IMR-90 (cell line): ENCODE measurements at regions not wholly inside any gene's neighbourhood (a gene's known extent, or its start where the extent isn't known, plus 50 kb on each side); places are given as distances from the start of the nearest gene placed in this dataset.

Experiments
- ATAC-seq: fragments of 200-7000 bp; cut with Tn5 transposase; 2 replicates; pipeline ENCODE4 v1.9.1; 2020; ENCODE audit warnings: low read depth, mild to moderate bottlenecking, moderate library complexity
- BruUV-seq: library from RNA; stranded (reverse); fragments of 400-500 nt; replicated peaks from 2 replicates; lab custom pipeline; 2021; lab: Mats Ljungman, UMichigan
- CTCF ChIA-PET: fragments of 300-600 bp; formaldehyde crosslinking; extraction: SDS; loops from one replicate; lab custom pipeline; 2021; ENCODE audit warnings: antibody characterized with exemption; lab: Yijun Ruan, JAX
- POLR2A ChIA-PET: fragments of 300-600 bp; sonication (Branson Sonifier 250); formaldehyde crosslinking; loops from one replicate; lab custom pipeline; 2022; ENCODE audit warnings: antibody characterized with exemption; ENCODE audit not compliant: unreplicated experiment; lab: Charles Lee
- DNase-seq: peaks from one replicate; pipeline ENCODE4 v3.0.0; 2013
- H2AFZ ChIP-seq: replicated peaks from 2 replicates; pipeline ENCODE3; 2013; ENCODE audit warnings: low read length, mild to moderate bottlenecking; ENCODE audit not compliant: poor library complexity
- H2AK5ac ChIP-seq: 2 replicates; pipeline ENCODE4 v1.6.1; 2013; ENCODE audit warnings: low read depth, low read length, inconsistent platforms
- H2AK9ac ChIP-seq: replicated peaks from 2 replicates; pipeline ENCODE3; 2013; ENCODE audit warnings: mild to moderate bottlenecking, low read depth, low read length, moderate library complexity; ENCODE audit not compliant: poor library complexity
- H2BK120ac ChIP-seq: 2 replicates; pipeline ENCODE4 v1.6.1; 2013; ENCODE audit warnings: low read depth, low read length, inconsistent platforms
- H2BK15ac ChIP-seq: 3 replicates; pipeline ENCODE4 v1.6.1; 2013; ENCODE audit warnings: low read depth, low read length, inconsistent platforms
- H2BK20ac ChIP-seq: 2 replicates; pipeline ENCODE4 v1.6.1; 2013; ENCODE audit warnings: low read depth, mild to moderate bottlenecking, inconsistent platforms, low read length, moderate library complexity
- H2BK5ac ChIP-seq: 2 replicates; pipeline ENCODE4 v1.6.1; 2013; ENCODE audit warnings: mild to moderate bottlenecking, low read depth, low read length, inconsistent platforms; ENCODE audit not compliant: poor library complexity, severe bottlenecking
- H3K14ac ChIP-seq: replicated peaks from 2 replicates; pipeline ENCODE4 v1.6.1; 2013; ENCODE audit warnings: low read depth, low read length, inconsistent platforms
- H3K18ac ChIP-seq: 2 replicates; pipeline ENCODE4 v1.6.1; 2013; ENCODE audit warnings: low read depth, low read length, control low read depth
- H3K23ac ChIP-seq: 2 replicates; pipeline ENCODE4 v1.6.1; 2013; ENCODE audit warnings: low read depth, low read length, inconsistent platforms
- H3K27ac ChIP-seq: 2 replicates; pipeline ENCODE4 v1.5.1; 2013; ENCODE audit warnings: mild to moderate bottlenecking, control low read depth, low read length; ENCODE audit not compliant: insufficient read depth
- H3K27me3 ChIP-seq: 2 replicates; pipeline ENCODE4 v1.6.1; 2013; ENCODE audit warnings: low read length; ENCODE audit not compliant: control insufficient read depth, insufficient read depth
- H3K36me3 ChIP-seq: 2 replicates; pipeline ENCODE4 v1.6.1; 2013; ENCODE audit warnings: low read length, mixed read lengths; ENCODE audit not compliant: control insufficient read depth, insufficient read depth
- H3K4ac ChIP-seq: 2 replicates; pipeline ENCODE4 v1.6.1; 2013; ENCODE audit warnings: low read depth, low read length, inconsistent platforms
- H3K4me1 ChIP-seq: 2 replicates; pipeline ENCODE4 v1.6.1; 2013; ENCODE audit warnings: low read length, mixed read lengths; ENCODE audit not compliant: control insufficient read depth, insufficient read depth
- H3K4me2 ChIP-seq: 2 replicates; pipeline ENCODE4 v1.6.1; 2013; ENCODE audit warnings: low read depth, mild to moderate bottlenecking, control low read depth, low read length, moderate library complexity
- H3K4me3 ChIP-seq: 2 replicates; pipeline ENCODE4 v1.5.1; 2013; ENCODE audit warnings: low read depth, mild to moderate bottlenecking, control low read depth, low read length, moderate library complexity; ENCODE audit not compliant: insufficient read depth
- H3K56ac ChIP-seq: 2 replicates; pipeline ENCODE4 v1.6.1; 2013; ENCODE audit warnings: low read length, inconsistent platforms; ENCODE audit not compliant: insufficient read depth; ENCODE audit errors: extremely low read depth
- H3K79me1 ChIP-seq, 2 experiments: 2 replicates each; pipeline ENCODE4 v1.6.1; 2013; ENCODE audit warnings: low read length in 2 of 2, inconsistent platforms in 1 of 2, low read depth in 1 of 2
- H3K9ac ChIP-seq: 2 replicates; pipeline ENCODE4 v1.6.1; 2013; ENCODE audit warnings: low read depth, low read length, control low read depth
- H3K9me1 ChIP-seq: 2 replicates; pipeline ENCODE4 v1.6.1; 2013; ENCODE audit warnings: low read length, inconsistent platforms; ENCODE audit not compliant: insufficient read depth
- H3K9me3 ChIP-seq: 2 replicates; pipeline ENCODE4 v1.6.1; 2013; ENCODE audit warnings: low read length; ENCODE audit not compliant: control insufficient read depth, insufficient read depth
- H4K20me1 ChIP-seq: 2 replicates; pipeline ENCODE4 v1.6.1; 2013; ENCODE audit warnings: low read length, inconsistent platforms; ENCODE audit not compliant: insufficient read depth
- H4K5ac ChIP-seq: 2 replicates; pipeline ENCODE4 v1.6.1; 2013; ENCODE audit warnings: mild to moderate bottlenecking, low read depth, low read length, control low read depth
- H4K8ac ChIP-seq, 2 experiments: 2 replicates each; pipeline ENCODE4 v1.6.1; 2013; ENCODE audit warnings: low read depth in 2 of 2, low read length in 2 of 2, control low read depth in 1 of 2, inconsistent platforms in 1 of 2
- H4K91ac ChIP-seq: 2 replicates; pipeline ENCODE4 v1.6.1; 2013; ENCODE audit warnings: low read depth, low read length, inconsistent platforms; ENCODE audit not compliant: insufficient read depth
- BHLHE40 ChIP-seq: fragments of 150-350 bp; IDR thresholded peaks from 2 replicates; pipeline ENCODE4 v1.6.1; 2016; ENCODE audit warnings: mild to moderate bottlenecking, low read depth, low read length
- CHD1 ChIP-seq: IDR thresholded peaks from 2 replicates; pipeline ENCODE4 v1.6.1; 2012; ENCODE audit warnings: low read depth, low read length, improper control_type of control experiment
- FOS ChIP-seq: fragments of 150-350 bp; IDR thresholded peaks from 2 replicates; pipeline ENCODE4 v1.6.1; 2016; ENCODE audit warnings: low read depth, low read length
- MAFK ChIP-seq: IDR thresholded peaks from 2 replicates; pipeline ENCODE4 v1.6.1; 2012; ENCODE audit warnings: low read depth, low read length, improper control_type of control experiment
- MXI1 ChIP-seq: IDR thresholded peaks from 2 replicates; pipeline ENCODE4 v1.6.1; 2012; ENCODE audit warnings: low read depth, mild to moderate bottlenecking, low read length, moderate library complexity, borderline replicate concordance
- NFE2L2 ChIP-seq: fragments of 150-350 bp; IDR thresholded peaks from 2 replicates; pipeline ENCODE4 v1.6.1; 2016; ENCODE audit warnings: low read depth, mild to moderate bottlenecking, low read length
- POLR2A ChIP-seq: IDR thresholded peaks from 2 replicates; pipeline ENCODE4 v1.6.1; 2012; ENCODE audit warnings: mild to moderate bottlenecking, low read depth, low read length
- RAD21 ChIP-seq: IDR thresholded peaks from 2 replicates; pipeline ENCODE4 v1.6.1; 2012; ENCODE audit warnings: low read length, improper control_type of control experiment
- RCOR1 ChIP-seq: IDR thresholded peaks from 2 replicates; pipeline ENCODE4 v1.6.1; 2012; ENCODE audit warnings: mild to moderate bottlenecking, low read length, improper control_type of control experiment; ENCODE audit not compliant: insufficient replicate concordance
- RFX5 ChIP-seq: IDR thresholded peaks from 2 replicates; pipeline ENCODE4 v1.8.0; 2012; ENCODE audit warnings: low read depth, mild to moderate bottlenecking, low read length, moderate library complexity
- WGBS, 2 experiments: methylation state at CpG; one replicate each; pipeline versions ENCODE4 v1.1.5 to v1.1.7; 2013; ENCODE audit warnings: missing lambda C conversion rate in 2 of 2; ENCODE audit not compliant: insufficient read length in 1 of 2; ENCODE audit errors: extremely low coverage in 2 of 2; 5-methylcytosine and 5-hydroxymethylcytosine counted together
- dilution Hi-C: fragments of 300-500 bp; cut with HindIII; formaldehyde crosslinking; loops from one replicate; pipeline ENCODE4 v1.14.3; 2018; ENCODE audit warnings: low sequenced_read_pairs; ENCODE audit not compliant: unreplicated experiment
- in situ Hi-C: fragments of 300-500 bp; cut with MboI; formaldehyde crosslinking; loops from 3 replicates; pipeline ENCODE4 v1.14.3; 2019; ENCODE audit warnings: low sequenced_read_pairs, inconsistent platforms, mixed read lengths
- intact Hi-C: fragments of 100-400 bp; cut with micrococcal nuclease; formaldehyde crosslinking; loops from 2 replicates; pipeline ENCODE4 v1.10.0; 2022
- TF ChIP-seq, protein P1 (sequence below): fragments of 150-350 bp; IDR thresholded peaks from 2 replicates; pipeline ENCODE4 v1.6.1; 2017; ENCODE audit warnings: mild to moderate bottlenecking, antibody characterized with exemption, low read length, low read depth
- TF ChIP-seq, protein P2 (sequence below): fragments of 150-350 bp; IDR thresholded peaks from 2 replicates; pipeline ENCODE4 v1.6.1; 2016; ENCODE audit warnings: low read depth, mild to moderate bottlenecking, low read length, moderate library complexity, borderline replicate concordance
- TF ChIP-seq, protein P3 (sequence below): conservative IDR thresholded peaks from 2 replicates; pipeline ENCODE4 v1.5.1; 2012; ENCODE audit warnings: mild to moderate bottlenecking, low read depth, low read length, improper control_type of control experiment

DNA sequence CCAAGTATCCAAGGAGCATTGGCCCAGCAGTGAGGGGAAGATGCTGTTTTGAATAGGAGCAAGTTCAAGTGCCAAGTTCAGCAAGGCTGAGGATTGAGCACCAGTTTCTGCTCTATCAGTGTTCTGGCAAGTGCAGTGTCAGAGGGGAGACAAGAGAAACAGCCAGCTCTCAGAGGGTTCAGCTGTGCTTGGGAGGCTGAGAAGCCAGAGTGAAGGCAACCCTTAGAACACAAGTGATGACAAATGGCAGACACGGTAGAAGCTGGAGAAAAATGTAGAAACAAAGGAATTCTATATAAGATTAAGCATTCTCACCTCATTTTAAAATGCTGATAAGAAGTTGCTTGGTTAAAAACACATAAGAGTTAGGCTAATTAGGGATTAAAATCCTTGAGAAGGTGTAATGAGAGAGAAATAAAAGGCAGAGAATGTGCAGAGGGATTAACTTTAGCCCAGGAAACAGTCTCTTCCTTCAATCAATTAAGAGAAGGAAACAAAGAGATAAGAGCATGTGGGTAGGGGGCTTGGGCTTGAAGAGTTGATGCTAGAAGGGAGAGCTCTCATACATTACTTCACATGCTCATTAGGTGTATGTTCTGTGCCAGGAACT lies 475.4 kb downstream of the AJAP1 start:
- Histone ChIP-seq H2AK9ac (no peak overlapping the region), H4K8ac (no peak overlapping the region), H2BK120ac (no peak overlapping the region), H2BK15ac (no peak overlapping the region), H3K4ac (no peak overlapping the region), H3K23ac (no peak overlapping the region), H3K4me2 (no peak overlapping the region), H3K9me1 (no peaks in the 10 kb centered on the region), H4K20me1 (no peaks in the 10 kb centered on the region), H3K79me1 (no peaks in the 10 kb centered on the region), H3K9ac (no peak overlapping the region), H3K9me3 (peaks cover 19% of the 10 kb centered on the region), H3K14ac (no peak overlapping the region), H3K4me3 (no peak overlapping the region), H2BK20ac (no peak overlapping the region), H3K56ac (no peak overlapping the region), H2AK5ac (no peak overlapping the region), H3K36me3 (no peaks in the 10 kb centered on the region), H3K27ac (no peak overlapping the region), H2AFZ (no peak overlapping the region), H3K4me1 (no peaks in the 10 kb centered on the region), H4K5ac (no peak overlapping the region), H3K27me3 (no peaks in the 10 kb centered on the region), H2BK5ac (no peak overlapping the region), H4K91ac (no peak overlapping the region), H3K18ac (no peak overlapping the region)
- dilution Hi-C loops = no loop called here
- no CpG with 5 or more reads among the region's 1 CpG for WGBS, 2 experiments
- no TSS peak for BruUV-seq
- ChIA-PET CTCF (no interaction called here), POLR2A (no interaction called here)
- intact Hi-C loops = no loop called here
- TF ChIP-seq NFE2L2 (no peak), MAFK (no peak), POLR2A (no peak), RAD21 (no peak), RCOR1 (no peak), BHLHE40 (no peak), FOS (no peak), MXI1 (no peak), RFX5 (no peak), CHD1 (no peak)
- TF ChIP-seq, protein P1, sequence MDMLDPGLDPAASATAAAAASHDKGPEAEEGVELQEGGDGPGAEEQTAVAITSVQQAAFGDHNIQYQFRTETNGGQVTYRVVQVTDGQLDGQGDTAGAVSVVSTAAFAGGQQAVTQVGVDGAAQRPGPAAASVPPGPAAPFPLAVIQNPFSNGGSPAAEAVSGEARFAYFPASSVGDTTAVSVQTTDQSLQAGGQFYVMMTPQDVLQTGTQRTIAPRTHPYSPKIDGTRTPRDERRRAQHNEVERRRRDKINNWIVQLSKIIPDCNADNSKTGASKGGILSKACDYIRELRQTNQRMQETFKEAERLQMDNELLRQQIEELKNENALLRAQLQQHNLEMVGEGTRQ = no peak
- TF ChIP-seq, protein P2, sequence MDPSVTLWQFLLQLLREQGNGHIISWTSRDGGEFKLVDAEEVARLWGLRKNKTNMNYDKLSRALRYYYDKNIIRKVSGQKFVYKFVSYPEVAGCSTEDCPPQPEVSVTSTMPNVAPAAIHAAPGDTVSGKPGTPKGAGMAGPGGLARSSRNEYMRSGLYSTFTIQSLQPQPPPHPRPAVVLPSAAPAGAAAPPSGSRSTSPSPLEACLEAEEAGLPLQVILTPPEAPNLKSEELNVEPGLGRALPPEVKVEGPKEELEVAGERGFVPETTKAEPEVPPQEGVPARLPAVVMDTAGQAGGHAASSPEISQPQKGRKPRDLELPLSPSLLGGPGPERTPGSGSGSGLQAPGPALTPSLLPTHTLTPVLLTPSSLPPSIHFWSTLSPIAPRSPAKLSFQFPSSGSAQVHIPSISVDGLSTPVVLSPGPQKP = no peak
- TF ChIP-seq, protein P3, sequence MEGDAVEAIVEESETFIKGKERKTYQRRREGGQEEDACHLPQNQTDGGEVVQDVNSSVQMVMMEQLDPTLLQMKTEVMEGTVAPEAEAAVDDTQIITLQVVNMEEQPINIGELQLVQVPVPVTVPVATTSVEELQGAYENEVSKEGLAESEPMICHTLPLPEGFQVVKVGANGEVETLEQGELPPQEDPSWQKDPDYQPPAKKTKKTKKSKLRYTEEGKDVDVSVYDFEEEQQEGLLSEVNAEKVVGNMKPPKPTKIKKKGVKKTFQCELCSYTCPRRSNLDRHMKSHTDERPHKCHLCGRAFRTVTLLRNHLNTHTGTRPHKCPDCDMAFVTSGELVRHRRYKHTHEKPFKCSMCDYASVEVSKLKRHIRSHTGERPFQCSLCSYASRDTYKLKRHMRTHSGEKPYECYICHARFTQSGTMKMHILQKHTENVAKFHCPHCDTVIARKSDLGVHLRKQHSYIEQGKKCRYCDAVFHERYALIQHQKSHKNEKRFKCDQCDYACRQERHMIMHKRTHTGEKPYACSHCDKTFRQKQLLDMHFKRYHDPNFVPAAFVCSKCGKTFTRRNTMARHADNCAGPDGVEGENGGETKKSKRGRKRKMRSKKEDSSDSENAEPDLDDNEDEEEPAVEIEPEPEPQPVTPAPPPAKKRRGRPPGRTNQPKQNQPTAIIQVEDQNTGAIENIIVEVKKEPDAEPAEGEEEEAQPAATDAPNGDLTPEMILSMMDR = no peak
- in situ Hi-C loops = no loop called here
- ATAC-seq (no peak), DNase-seq (no peak)
